ENCODE measurements at regions not wholly inside any gene's neighbourhood (a gene's known extent, or its start where the extent isn't known, plus 50 kb on each side); places are given as distances from the start of the nearest gene placed in this dataset.

DNA sequence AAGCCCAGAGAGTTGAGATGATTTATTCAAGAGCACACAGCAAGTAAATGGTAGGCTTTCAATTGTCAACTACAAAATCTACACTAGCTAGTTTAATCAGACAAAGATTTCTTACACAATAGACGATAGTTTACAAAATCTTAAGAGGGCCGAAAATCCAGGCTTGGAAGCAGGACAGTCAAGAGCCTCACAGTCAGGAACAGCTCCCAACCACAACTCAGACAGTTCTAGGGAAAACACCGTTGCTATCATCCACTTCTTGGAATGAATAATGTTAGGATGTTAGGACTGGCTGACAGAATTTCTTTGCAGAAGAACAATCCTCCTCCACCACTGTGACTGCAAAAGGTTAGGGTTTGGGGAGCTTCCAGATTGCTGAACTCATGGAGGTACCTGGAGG lies 290.8 kb upstream of the ZPLD1 start:
- TF ChIP-seq, protein P1, sequence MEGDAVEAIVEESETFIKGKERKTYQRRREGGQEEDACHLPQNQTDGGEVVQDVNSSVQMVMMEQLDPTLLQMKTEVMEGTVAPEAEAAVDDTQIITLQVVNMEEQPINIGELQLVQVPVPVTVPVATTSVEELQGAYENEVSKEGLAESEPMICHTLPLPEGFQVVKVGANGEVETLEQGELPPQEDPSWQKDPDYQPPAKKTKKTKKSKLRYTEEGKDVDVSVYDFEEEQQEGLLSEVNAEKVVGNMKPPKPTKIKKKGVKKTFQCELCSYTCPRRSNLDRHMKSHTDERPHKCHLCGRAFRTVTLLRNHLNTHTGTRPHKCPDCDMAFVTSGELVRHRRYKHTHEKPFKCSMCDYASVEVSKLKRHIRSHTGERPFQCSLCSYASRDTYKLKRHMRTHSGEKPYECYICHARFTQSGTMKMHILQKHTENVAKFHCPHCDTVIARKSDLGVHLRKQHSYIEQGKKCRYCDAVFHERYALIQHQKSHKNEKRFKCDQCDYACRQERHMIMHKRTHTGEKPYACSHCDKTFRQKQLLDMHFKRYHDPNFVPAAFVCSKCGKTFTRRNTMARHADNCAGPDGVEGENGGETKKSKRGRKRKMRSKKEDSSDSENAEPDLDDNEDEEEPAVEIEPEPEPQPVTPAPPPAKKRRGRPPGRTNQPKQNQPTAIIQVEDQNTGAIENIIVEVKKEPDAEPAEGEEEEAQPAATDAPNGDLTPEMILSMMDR (conservative IDR thresholded peaks at IDR 0.05; ENCODE audit: low read depth, low read length): no peak
- no peak for TF ChIP-seq EZH2 (IDR thresholded peaks at IDR 0.05; ENCODE audit: borderline replicate concordance, low read depth, low read length, poor library complexity, severe bottlenecking)

Data from A673 (cell line).